AG10803 (cell line): ENCODE measurements at regions not wholly inside any gene's neighbourhood (a gene's known extent, or its start where the extent isn't known, plus 50 kb on each side); places are given as distances from the start of the nearest gene placed in this dataset.

Experiments used
- DNase-seq: peaks from one replicate; pipeline ENCODE4 v3.0.0; 2010; ENCODE audit warnings: low read depth
- H3K4me3 ChIP-seq: 2 replicates; pipeline ENCODE4 v1.5.1; 2011; ENCODE audit warnings: mild to moderate bottlenecking, low read length, control low read depth
- TF ChIP-seq, protein P1 (sequence below): conservative IDR thresholded peaks from 2 replicates; pipeline ENCODE4 v1.5.1; 2011; ENCODE audit warnings: mild to moderate bottlenecking, low read length, control low read depth, inconsistent platforms

- DNase-seq, result no peak
Observed at GRCh38 chr2:114201781-114202180, 240.7 kb upstream of the DPP10 start.

DNA sequence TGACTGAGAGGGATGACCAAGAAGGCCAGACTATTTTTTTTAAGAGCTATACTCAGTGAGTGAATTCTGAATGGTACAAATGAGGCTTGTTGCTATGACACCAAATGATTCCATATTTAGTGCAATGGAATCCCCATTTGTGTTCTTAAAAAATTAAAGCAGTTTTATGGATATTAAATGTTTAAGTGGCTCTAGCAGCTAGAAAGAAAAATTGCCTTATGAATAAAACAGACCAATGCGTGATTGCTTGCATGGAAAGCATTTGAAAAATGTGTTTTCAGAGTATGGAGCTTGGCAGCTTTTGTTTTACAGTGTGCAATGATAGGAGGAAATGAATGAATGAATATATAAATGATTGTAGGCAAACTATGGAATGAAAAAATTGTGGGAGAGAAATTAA lies 238.8 kb upstream of the DPP10 start:
- DNase-seq, result no peak
- no peak overlapping the region for H3K4me3 ChIP-seq
- TF ChIP-seq, protein P1, sequence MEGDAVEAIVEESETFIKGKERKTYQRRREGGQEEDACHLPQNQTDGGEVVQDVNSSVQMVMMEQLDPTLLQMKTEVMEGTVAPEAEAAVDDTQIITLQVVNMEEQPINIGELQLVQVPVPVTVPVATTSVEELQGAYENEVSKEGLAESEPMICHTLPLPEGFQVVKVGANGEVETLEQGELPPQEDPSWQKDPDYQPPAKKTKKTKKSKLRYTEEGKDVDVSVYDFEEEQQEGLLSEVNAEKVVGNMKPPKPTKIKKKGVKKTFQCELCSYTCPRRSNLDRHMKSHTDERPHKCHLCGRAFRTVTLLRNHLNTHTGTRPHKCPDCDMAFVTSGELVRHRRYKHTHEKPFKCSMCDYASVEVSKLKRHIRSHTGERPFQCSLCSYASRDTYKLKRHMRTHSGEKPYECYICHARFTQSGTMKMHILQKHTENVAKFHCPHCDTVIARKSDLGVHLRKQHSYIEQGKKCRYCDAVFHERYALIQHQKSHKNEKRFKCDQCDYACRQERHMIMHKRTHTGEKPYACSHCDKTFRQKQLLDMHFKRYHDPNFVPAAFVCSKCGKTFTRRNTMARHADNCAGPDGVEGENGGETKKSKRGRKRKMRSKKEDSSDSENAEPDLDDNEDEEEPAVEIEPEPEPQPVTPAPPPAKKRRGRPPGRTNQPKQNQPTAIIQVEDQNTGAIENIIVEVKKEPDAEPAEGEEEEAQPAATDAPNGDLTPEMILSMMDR, result no peak

More at GRCh38 chr2:114201781-114202180, 240.7 kb upstream of the DPP10 start:
- no peak overlapping the region for H3K4me3 ChIP-seq
- TF ChIP-seq, protein P1, result no peak

DNA sequence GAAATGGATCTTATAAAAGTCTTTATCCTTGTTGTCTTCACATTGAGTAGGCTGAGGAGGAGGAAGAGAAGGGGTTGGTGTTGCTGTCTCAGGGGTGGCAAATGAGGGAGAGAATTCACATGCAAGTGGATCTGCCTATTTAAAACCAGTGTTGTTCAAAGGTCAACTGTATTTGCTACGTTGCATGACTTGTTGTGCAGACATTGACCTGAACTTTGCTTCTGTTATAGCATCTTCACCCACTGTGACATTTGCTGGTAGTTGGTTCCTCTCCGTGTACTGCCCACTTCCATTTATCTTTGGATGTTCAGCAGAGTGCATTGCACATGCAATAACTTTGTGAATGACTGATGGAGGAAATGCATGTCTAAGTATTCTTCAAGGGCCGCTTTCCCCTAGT lies 228.6 kb upstream of the DPP10 start:
- H3K4me3 ChIP-seq, result no peak overlapping the region
- TF ChIP-seq, protein P1, result no peak
- no peak for DNase-seq

DNA sequence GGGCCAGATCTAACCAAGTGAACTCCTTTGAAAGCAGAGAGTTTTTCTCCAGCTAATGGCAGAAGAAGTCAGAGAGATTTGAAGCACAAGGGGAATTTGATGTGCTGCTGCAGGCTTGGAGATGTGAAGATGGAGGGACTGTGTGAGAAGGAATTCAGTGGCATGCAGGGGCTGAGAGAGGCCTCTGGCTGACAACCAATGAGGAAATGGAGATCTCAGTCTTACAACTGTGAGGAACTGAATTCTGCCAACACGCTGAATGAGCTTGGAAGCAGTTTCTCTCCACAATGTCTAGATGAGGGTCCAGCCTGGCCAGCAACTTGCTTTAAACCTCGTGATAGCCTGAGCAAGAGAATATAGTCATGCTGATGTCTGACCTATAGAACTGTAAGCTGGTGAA lies 224.1 kb upstream of the DPP10 start:
- DNase-seq, result no peak
- TF ChIP-seq, protein P1, result no peak
- H3K4me3 ChIP-seq, result no peak overlapping the region

DNA sequence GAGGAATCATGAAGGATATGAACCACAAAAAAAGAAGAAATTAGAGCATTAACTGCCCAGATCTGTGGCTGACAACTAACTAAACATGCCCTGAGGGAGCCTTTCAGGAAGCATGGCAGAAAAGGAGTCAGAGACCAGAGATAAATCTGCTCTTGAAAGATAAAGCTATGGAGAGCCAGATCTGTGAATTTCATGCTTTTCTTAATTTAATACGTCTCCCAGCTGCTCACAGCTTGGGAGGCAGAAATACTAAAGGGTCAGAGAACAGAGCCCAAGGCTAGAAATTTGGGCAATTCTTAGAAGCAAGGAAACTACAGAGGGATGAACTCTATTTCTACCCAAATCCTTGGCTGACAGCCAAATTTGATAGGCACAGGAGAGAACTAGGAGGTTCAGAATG lies 223.0 kb upstream of the DPP10 start:
- DNase-seq, result no peak
- TF ChIP-seq, protein P1, result no peak

DNA sequence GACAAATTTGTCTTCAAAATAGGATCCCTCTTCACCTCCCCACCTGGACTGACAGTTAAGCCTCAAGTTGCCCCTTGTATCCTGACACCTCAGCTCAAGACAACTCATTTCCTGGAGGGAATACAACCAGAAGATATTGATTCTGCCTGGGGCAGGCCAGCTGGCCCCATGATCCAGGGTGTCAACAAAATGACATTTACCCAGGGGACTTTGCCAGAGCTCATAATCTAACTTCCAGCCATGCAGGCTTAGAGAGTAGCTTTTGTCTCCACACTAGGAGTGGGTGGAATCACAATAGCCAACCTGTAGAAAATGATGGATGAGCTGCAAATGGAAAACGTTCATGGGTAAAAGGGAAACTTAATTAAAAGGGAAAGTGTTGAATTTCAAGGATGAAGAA lies 220.1 kb upstream of the DPP10 start:
- TF ChIP-seq, protein P1, result no peak
- no peak for DNase-seq
- H3K4me3 ChIP-seq, result no peak overlapping the region

More for the DNA sequence above, 223.0 kb upstream of the DPP10 start:
- no peak overlapping the region for H3K4me3 ChIP-seq

DNA sequence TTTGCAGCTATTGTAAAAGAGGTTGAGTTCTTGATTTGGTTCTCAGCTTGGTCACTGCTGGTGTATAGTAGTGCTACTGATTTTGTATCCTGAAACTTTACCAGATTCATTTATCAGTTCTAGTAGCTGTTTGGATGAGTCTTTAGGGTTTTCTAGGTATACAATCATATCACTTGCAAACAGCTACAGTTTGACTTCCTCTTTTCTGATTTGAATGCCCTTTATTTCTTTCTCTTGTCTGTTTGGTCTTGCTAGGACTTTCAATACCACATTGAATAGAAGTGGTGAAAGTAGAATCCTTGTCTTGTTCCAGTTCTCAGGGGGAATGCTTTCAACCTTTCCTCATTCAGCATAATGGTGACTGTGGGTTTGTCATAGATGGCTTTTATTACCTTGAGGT lies 210.5 kb upstream of the DPP10 start:
- DNase-seq, result no peak
- TF ChIP-seq, protein P1, result no peak
- no peak overlapping the region for H3K4me3 ChIP-seq
